ENCODE measurements at regions not wholly inside any gene's neighbourhood (a gene's known extent, or its start where the extent isn't known, plus 50 kb on each side); places are given as distances from the start of the nearest gene placed in this dataset.

- DNase-seq: no peak
Measured at GRCh38 chr2:120829633-120830025, 94.0 kb downstream of the GLI2 start.

- no peak for DNase-seq
Measured at GRCh38 chr2:120830096-120830830, 94.6 kb downstream of the GLI2 start.

- no peak for DNase-seq
Measured at GRCh38 chr2:120831086-120831485, 95.4 kb downstream of the GLI2 start.

- DNase-seq: no peak
Measured at GRCh38 chr2:120831891-120832290, 96.2 kb downstream of the GLI2 start.

GRCh38 chr2:120832296-120833070 lies 96.8 kb downstream of the GLI2 start:
- DNase-seq: no peak

- DNase-seq: no peak
Measured at GRCh38 chr2:120833127-120833675, 97.5 kb downstream of the GLI2 start.

- no peak for DNase-seq
Measured at GRCh38 chr2:120834206-120834605, 98.5 kb downstream of the GLI2 start.

- DNase-seq: peak in 1 of 3 experiments; percentile 23
Measured at GRCh38 chr2:120836281-120836680, 100.6 kb downstream of the GLI2 start.

- DNase-seq: no peak
Measured at GRCh38 chr2:120840795-120841487, 105.3 kb downstream of the GLI2 start.

- no peak for DNase-seq
Measured at GRCh38 chr2:120842456-120843439, 107.1 kb downstream of the GLI2 start.

GRCh38 chr2:120844070-120844738 lies 108.5 kb downstream of the GLI2 start:
- DNase-seq: no peak

GRCh38 chr2:120845277-120845676 lies 109.6 kb downstream of the GLI2 start:
- no peak for DNase-seq

GRCh38 chr2:120846406-120847095 lies 110.9 kb downstream of the GLI2 start:
- DNase-seq: no peak

- DNase-seq: peak; percentile 42 to 82 (median 51)
Measured at GRCh38 chr2:120847700-120848321, 112.1 kb downstream of the GLI2 start.

- no peak for DNase-seq
Measured at GRCh38 chr2:120849278-120849677, 113.6 kb downstream of the GLI2 start.

GRCh38 chr2:120850551-120850950 lies 114.9 kb downstream of the GLI2 start:
- DNase-seq: no peak

GRCh38 chr2:120851116-120851773 lies 115.6 kb downstream of the GLI2 start:
- no peak for DNase-seq

GRCh38 chr2:120852200-120852815 lies 116.6 kb downstream of the GLI2 start:
- DNase-seq: no peak

GRCh38 chr2:120853306-120854013 lies 117.8 kb downstream of the GLI2 start:
- no peak for DNase-seq
